ENCODE measurements at regions not wholly inside any gene's neighbourhood (a gene's known extent, or its start where the extent isn't known, plus 50 kb on each side); places are given as distances from the start of the nearest gene placed in this dataset.

GRCh38 chr6:44656691-44657090 is 269.2 kb downstream of the CDC5L start:
- H3K4me3 ChIP-seq (ENCODE audit: low read depth, low read length), result no peak overlapping the region
- no peak for TF ChIP-seq CTCF (IDR thresholded peaks at IDR 0.05; ENCODE audit: borderline replicate concordance, insufficient read depth, low read depth, low read length)

- H3K4me3 ChIP-seq (ENCODE audit: low read depth, low read length), result no peak overlapping the region
- no peak for TF ChIP-seq CTCF (IDR thresholded peaks at IDR 0.05; ENCODE audit: borderline replicate concordance, insufficient read depth, low read depth, low read length)
These were observed 269.8 kb downstream of the CDC5L start for GRCh38 chr6:44657206-44657819.

GRCh38 chr6:44658571-44658970 is 271.1 kb downstream of the CDC5L start:
- no peak for TF ChIP-seq CTCF (IDR thresholded peaks at IDR 0.05; ENCODE audit: borderline replicate concordance, insufficient read depth, low read depth, low read length)
- H3K4me3 ChIP-seq (ENCODE audit: low read depth, low read length), result no peak overlapping the region

GRCh38 chr6:44659726-44660125 is 272.2 kb downstream of the CDC5L start:
- TF ChIP-seq CTCF (IDR thresholded peaks at IDR 0.05; ENCODE audit: borderline replicate concordance, insufficient read depth, low read depth, low read length), result no peak
- H3K4me3 ChIP-seq (ENCODE audit: low read depth, low read length), result no peak overlapping the region

GRCh38 chr6:44660561-44661220 is 273.2 kb downstream of the CDC5L start:
- no peak overlapping the region for H3K4me3 ChIP-seq (ENCODE audit: low read depth, low read length)
- TF ChIP-seq CTCF (IDR thresholded peaks at IDR 0.05; ENCODE audit: borderline replicate concordance, insufficient read depth, low read depth, low read length), result no peak

GRCh38 chr6:44661221-44662008 is 273.9 kb downstream of the CDC5L start:
- no peak for TF ChIP-seq CTCF (IDR thresholded peaks at IDR 0.05; ENCODE audit: borderline replicate concordance, insufficient read depth, low read depth, low read length)
- H3K4me3 ChIP-seq (ENCODE audit: low read depth, low read length), result no peak overlapping the region
